BJ (cell line): ENCODE measurements at regions not wholly inside any gene's neighbourhood (a gene's known extent, or its start where the extent isn't known, plus 50 kb on each side); places are given as distances from the start of the nearest gene placed in this dataset.
"Not testable (repeated sequence)": the region's sequence is repeated elsewhere in the genome, so short reads cannot be mapped to it uniquely, and the experiment has no call there.

Experiments used
- CTCF ChIA-PET: fragments of 350-600 bp; formaldehyde crosslinking; extraction: SDS; loops from one replicate; lab custom pipeline; 2021; ENCODE audit warnings: antibody characterized with exemption, inconsistent platforms; lab: Yijun Ruan, JAX
- POLR2A ChIA-PET: fragments of 300-600 bp; sonication (Branson Sonifier 250); formaldehyde crosslinking; extraction: SDS; loops from one replicate; lab custom pipeline; 2021; ENCODE audit warnings: antibody characterized with exemption; lab: Charles Lee
- DNase-seq: peaks from one replicate; pipeline ENCODE4 v3.0.0-alpha.2; 2011; ENCODE audit warnings: low read depth
- H3K27me3 ChIP-seq: 2 replicates; pipeline ENCODE4 v1.6.0; 2011; ENCODE audit warnings: low read length; ENCODE audit not compliant: control insufficient read depth, insufficient read depth
- H3K36me3 ChIP-seq: 2 replicates; pipeline ENCODE4 v1.5.1; 2011; ENCODE audit warnings: low read length; ENCODE audit not compliant: control insufficient read depth, insufficient read depth
- H3K4me3 ChIP-seq: 2 replicates; pipeline ENCODE4 v1.5.1; 2011; ENCODE audit warnings: low read depth, mild to moderate bottlenecking, control low read depth, low read length
- CTCF ChIP-seq: IDR thresholded peaks from 2 replicates; pipeline ENCODE4 v1.5.1; 2011; ENCODE audit warnings: low read depth, mild to moderate bottlenecking, control low read depth, inconsistent platforms, low read length, moderate library complexity; ENCODE audit not compliant: insufficient read depth

GRCh38 chr2:113370478-113371091, 66.9 kb upstream of the ZNG1B start:
- Histone ChIP-seq H3K27me3 (no peaks in the 10 kb centered on the region; the same call in 1 of the 2 replicates), H3K4me3 (no peak overlapping the region), H3K36me3 (no peaks in the 10 kb centered on the region)
- peak; percentile 60 for TF ChIP-seq CTCF
- DNase-seq = no peak
- CTCF ChIA-PET = interaction anchor here (0.6 to 5.4 kb wide), 31 partner anchors 10 to 425 kb away, joined by 3 to 72 read pairs (median 4); partner anchors contain the start of gene PAX8
- POLR2A ChIA-PET = no interaction called here

GRCh38 chr2:113370030-113370429, 67.5 kb upstream of the ZNG1B start:
- no peak for TF ChIP-seq CTCF
- H3K27me3 ChIP-seq = no peaks in the 10 kb centered on the region; the same call in 1 of the 2 replicates
- H3K36me3 ChIP-seq = no peaks in the 10 kb centered on the region
- DNase-seq = no peak
- CTCF ChIA-PET = interaction anchor here (0.7 to 5.4 kb wide), 27 partner anchors 10 to 268 kb away, joined by 3 to 72 read pairs (median 4); partner anchors contain the start of gene PAX8
- H3K4me3 ChIP-seq = no peak overlapping the region
- POLR2A ChIA-PET = no interaction called here

GRCh38 chr2:113368581-113368980, 68.9 kb upstream of the ZNG1B start:
- CTCF ChIA-PET, H3K4me3 ChIP-seq, DNase-seq, POLR2A ChIA-PET, H3K27me3 ChIP-seq, H3K36me3 ChIP-seq: not testable (repeated sequence)

- POLR2A ChIA-PET, DNase-seq, CTCF ChIA-PET, H3K4me3 ChIP-seq, H3K27me3 ChIP-seq, H3K36me3 ChIP-seq: not testable (repeated sequence)
Observed at GRCh38 chr2:113366821-113367220, 70.7 kb upstream of the ZNG1B start.

- H3K36me3 ChIP-seq, POLR2A ChIA-PET, H3K4me3 ChIP-seq, DNase-seq, H3K27me3 ChIP-seq: not testable (repeated sequence)
- CTCF ChIA-PET = interaction anchor here (0.6 to 1.9 kb wide), 8 partner anchors 11 to 167 kb away, joined by 3 to 17 read pairs (median 4); no protein-coding TSS in a partner anchor
Observed at GRCh38 chr2:113365791-113366190, 71.7 kb upstream of the ZNG1B start.

GRCh38 chr2:113365290-113365689, 72.2 kb upstream of the ZNG1B start:
- H3K4me3 ChIP-seq, DNase-seq, POLR2A ChIA-PET, H3K36me3 ChIP-seq, H3K27me3 ChIP-seq: not testable (repeated sequence)
- CTCF ChIA-PET = interaction anchor here (0.7 to 1.9 kb wide), 11 partner anchors 11 to 167 kb away, joined by 3 to 17 read pairs (median 3); no protein-coding TSS in a partner anchor

GRCh38 chr2:113361051-113361450, 76.4 kb upstream of the ZNG1B start:
- no peak for DNase-seq
- ChIA-PET POLR2A (no interaction called here), CTCF (interaction anchor here (0.7 to 1.3 kb wide), 2 partner anchors 9 to 77 kb away, joined by 3 read pairs; no protein-coding TSS in a partner anchor)
- H3K27me3 ChIP-seq = no peaks in the 10 kb centered on the region; the same call in 1 of the 2 replicates
- no peak for TF ChIP-seq CTCF
- H3K36me3 ChIP-seq = no peaks in the 10 kb centered on the region
- H3K4me3 ChIP-seq = no peak overlapping the region
